ENCODE measurements at regions not wholly inside any gene's neighbourhood (a gene's known extent, or its start where the extent isn't known, plus 50 kb on each side); places are given as distances from the start of the nearest gene placed in this dataset.

DNA sequence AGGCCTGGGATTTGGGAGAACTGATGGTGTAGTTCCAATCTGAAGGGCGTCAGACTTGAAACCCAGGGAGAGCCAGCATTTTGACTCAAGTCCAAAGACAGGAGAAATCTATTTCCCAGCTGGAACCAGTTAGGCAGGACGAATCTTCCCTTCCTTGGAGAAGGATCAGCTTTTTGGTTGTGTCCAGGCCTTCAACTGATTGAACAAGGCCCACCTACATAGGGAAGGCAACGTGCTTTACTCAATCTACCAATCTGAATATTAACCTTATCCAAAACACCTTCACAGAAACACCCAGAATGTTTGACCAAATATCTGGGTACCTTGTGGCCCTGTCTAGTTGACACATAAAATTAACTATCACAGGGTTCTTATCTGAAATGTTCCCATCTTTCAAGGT lies 221.9 kb upstream of the DLGAP1 start:
- intact Hi-C loops (cut with micrococcal nuclease): no loop called here
- no peak for DNase-seq
- no peaks in the 10 kb centered on the region for H3K4me1 ChIP-seq (ENCODE audit: control insufficient read depth in 1 of 2, insufficient read depth in 2 of 2, low read length in 2 of 2)
- peaks cover 13 to 29% (median 19%) of the 10 kb centered on the region in 7 donors for H3K9me3 Mint-ChIP-seq
- H3K27me3 Mint-ChIP-seq (ENCODE audit: low read depth in 3 of 3): peaks cover 0 to 4% (median 0%) of the 10 kb centered on the region in 3 donors
- H3K4me3 ChIP-seq (replicated peaks in 1 of 3; ENCODE audit: low read depth in 2 of 3, low read length in 3 of 3): no peak overlapping the region
- peaks cover 22 to 25% of the 10 kb centered on the region in 2 donors for H3K9me3 ChIP-seq (replicated peaks in 1 of 2; ENCODE audit: control insufficient read depth in 1 of 2, insufficient read depth in 1 of 2, low read length in 2 of 2)
- H3K79me2 ChIP-seq (ENCODE audit: insufficient read depth, low read length): no peaks in the 10 kb centered on the region
- no peaks in the 10 kb centered on the region for H3K27me3 ChIP-seq (ENCODE audit: control insufficient read depth in 2 of 2, insufficient read depth in 2 of 2, low read length in 2 of 2)
- 82% methylated on average over 2 of the region's 3 CpGs for WGBS (ENCODE audit: insufficient coverage)
- H3K4me1 Mint-ChIP-seq: no peaks in the 10 kb centered on the region
- no peaks in the 10 kb centered on the region for H3K36me3 ChIP-seq (replicated peaks in 1 of 2; ENCODE audit: control insufficient read depth in 1 of 2, insufficient read depth in 2 of 2, low read length in 2 of 2)
- no peaks in the 10 kb centered on the region for H4K20me1 ChIP-seq (ENCODE audit: insufficient read depth, low read length)
- H3K9ac ChIP-seq (ENCODE audit: insufficient read depth, low read length, poor library complexity, severe bottlenecking): no peak overlapping the region
- no peak overlapping the region for H3K27ac Mint-ChIP-seq
- H2AFZ ChIP-seq (ENCODE audit: insufficient read depth, low read depth, low read length, poor library complexity, severe bottlenecking): no peak overlapping the region
- no peak for TF ChIP-seq CTCF (IDR thresholded peaks at IDR 0.05)
- no peak overlapping the region for H3K4me2 ChIP-seq (replicated peaks; ENCODE audit: extremely low read depth, low read length, poor library complexity, severe bottlenecking)
- no peak overlapping the region for H3K27ac ChIP-seq (ENCODE audit: low read depth in 1 of 2, low read length in 2 of 2)
- H3K36me3 Mint-ChIP-seq: no peaks in the 10 kb centered on the region
- no peak overlapping the region for H3K4me3 Mint-ChIP-seq

DNA sequence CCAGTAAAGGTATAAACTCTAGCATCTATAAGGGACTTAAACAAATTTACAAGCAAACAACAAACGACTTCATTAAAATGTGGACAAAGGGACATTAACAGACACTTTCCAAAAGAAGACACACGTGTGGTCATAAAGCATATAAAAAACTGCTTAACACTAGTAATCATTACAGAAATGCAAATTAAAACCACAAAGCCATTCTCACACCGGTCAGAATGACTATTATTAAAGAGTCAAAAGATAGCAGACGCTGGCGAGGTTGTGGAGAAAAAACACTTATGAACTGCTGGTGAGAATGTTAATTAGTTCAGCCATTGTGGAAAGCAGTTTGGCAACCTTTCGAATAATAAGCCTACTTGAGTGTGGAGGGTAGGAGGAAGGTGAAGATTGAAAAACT lies 217.1 kb upstream of the DLGAP1 start:
- Histone ChIP-seq H3K27ac (ENCODE audit: low read depth in 1 of 2, low read length in 2 of 2) (no peak overlapping the region), H3K4me3 (replicated peaks in 1 of 3; ENCODE audit: low read depth in 2 of 3, low read length in 3 of 3) (no peak overlapping the region), H3K79me2 (ENCODE audit: insufficient read depth, low read length) (no peaks in the 10 kb centered on the region), H3K36me3 (replicated peaks in 1 of 2; ENCODE audit: control insufficient read depth in 1 of 2, insufficient read depth in 2 of 2, low read length in 2 of 2) (no peaks in the 10 kb centered on the region), H3K4me1 (ENCODE audit: control insufficient read depth in 1 of 2, insufficient read depth in 2 of 2, low read length in 2 of 2) (no peaks in the 10 kb centered on the region), H3K9ac (ENCODE audit: insufficient read depth, low read length, poor library complexity, severe bottlenecking) (no peak overlapping the region), H3K27me3 (ENCODE audit: control insufficient read depth in 2 of 2, insufficient read depth in 2 of 2, low read length in 2 of 2) (no peaks in the 10 kb centered on the region), H3K4me2 (replicated peaks; ENCODE audit: extremely low read depth, low read length, poor library complexity, severe bottlenecking) (no peak overlapping the region), H3K9me3 (replicated peaks in 1 of 2; ENCODE audit: control insufficient read depth in 1 of 2, insufficient read depth in 1 of 2, low read length in 2 of 2) (peaks cover 12 to 38% of the 10 kb centered on the region in 2 donors), H4K20me1 (ENCODE audit: insufficient read depth, low read length) (no peaks in the 10 kb centered on the region), H2AFZ (ENCODE audit: insufficient read depth, low read depth, low read length, poor library complexity, severe bottlenecking) (no peak overlapping the region)
- TF ChIP-seq CTCF (IDR thresholded peaks at IDR 0.05): no peak
- intact Hi-C loops (cut with micrococcal nuclease): no loop called here
- WGBS (ENCODE audit: insufficient coverage): no CpG with 5 or more reads among the region's 6 CpGs
- peaks cover 7 to 25% (median 12%) of the 10 kb centered on the region in 7 donors for H3K9me3 Mint-ChIP-seq
- no peaks in the 10 kb centered on the region for H3K4me1 Mint-ChIP-seq
- H3K27me3 Mint-ChIP-seq (ENCODE audit: low read depth in 3 of 3): peaks cover 0 to 2% (median 0%) of the 10 kb centered on the region in 3 donors
- no peak overlapping the region for H3K27ac Mint-ChIP-seq
- no peak overlapping the region for H3K4me3 Mint-ChIP-seq
- no peaks in the 10 kb centered on the region for H3K36me3 Mint-ChIP-seq
- no peak for DNase-seq
